ENCODE measurements at regions not wholly inside any gene's neighbourhood (a gene's known extent, or its start where the extent isn't known, plus 50 kb on each side); places are given as distances from the start of the nearest gene placed in this dataset.

- TF ChIP-seq CTCF (IDR thresholded peaks at IDR 0.05) (no peak), POLR2AphosphoS5 (IDR thresholded peaks at IDR 0.05) (no peak)
Observed at GRCh38 chr4:110865611-110866259, 242.9 kb upstream of the PITX2 start.

Measured in suprapubic skin (tissue), 3 donors.